ENCODE measurements at regions not wholly inside any gene's neighbourhood (a gene's known extent, or its start where the extent isn't known, plus 50 kb on each side); places are given as distances from the start of the nearest gene placed in this dataset.

DNA sequence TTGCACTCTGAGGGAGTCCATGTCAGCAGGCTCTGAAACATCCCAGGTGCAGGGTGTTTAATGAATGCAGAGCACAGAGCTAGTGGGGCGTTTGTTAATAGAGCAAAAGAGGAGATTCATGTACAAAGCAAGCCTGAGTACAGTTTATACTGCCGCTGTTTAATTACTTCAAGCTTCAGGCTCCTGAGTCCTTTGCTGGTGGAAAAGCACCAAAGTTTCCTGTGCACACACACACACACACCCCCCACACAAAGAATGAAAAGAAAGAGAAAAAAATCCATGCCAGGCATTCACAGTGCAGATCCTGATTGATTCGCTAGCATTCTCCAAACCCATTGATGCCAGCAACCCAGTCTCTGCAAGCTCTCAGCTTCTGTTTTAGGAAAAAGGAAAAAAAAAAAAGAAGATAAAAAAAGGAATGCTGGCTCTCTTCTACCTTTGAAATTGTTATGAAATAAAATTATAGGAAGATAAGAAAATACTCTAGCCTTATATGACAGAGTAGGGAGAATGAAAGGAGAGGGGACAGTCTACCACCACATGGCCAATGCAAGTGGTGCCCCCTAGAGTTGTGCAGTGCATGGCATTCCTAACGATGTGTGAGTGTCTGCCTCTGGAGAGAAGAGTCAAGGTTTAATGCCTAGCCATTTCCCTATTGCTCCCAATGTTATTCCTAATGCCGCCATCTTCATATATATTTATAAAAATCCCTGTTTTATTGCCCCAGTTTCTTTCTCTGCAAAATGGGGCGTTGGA is 216.5 kb downstream of the TMEM114 start:
- DNase-seq = no peak
- intact Hi-C loops (cut with DNase I) = no loop called here
- no peaks in the 10 kb centered on the region for H3K4me1 ChIP-seq (replicated peaks in 1 of 2)
- no peak overlapping the region for H3K27ac ChIP-seq
- WGBS, 4 donors = 60 to 67% (median 63%) methylated on average over 6 of the region's 6 CpGs
- no peak overlapping the region for H3K4me3 ChIP-seq
- no peaks in the 10 kb centered on the region for H3K36me3 ChIP-seq (replicated peaks in 1 of 2)
- no peaks in the 10 kb centered on the region for H3K27me3 ChIP-seq
- no peaks in the 10 kb centered on the region for H3K9me3 ChIP-seq (replicated peaks in 1 of 3)
- TF ChIP-seq POLR2A (IDR thresholded peaks at IDR 0.05) = no peak
- TF ChIP-seq, protein P1, sequence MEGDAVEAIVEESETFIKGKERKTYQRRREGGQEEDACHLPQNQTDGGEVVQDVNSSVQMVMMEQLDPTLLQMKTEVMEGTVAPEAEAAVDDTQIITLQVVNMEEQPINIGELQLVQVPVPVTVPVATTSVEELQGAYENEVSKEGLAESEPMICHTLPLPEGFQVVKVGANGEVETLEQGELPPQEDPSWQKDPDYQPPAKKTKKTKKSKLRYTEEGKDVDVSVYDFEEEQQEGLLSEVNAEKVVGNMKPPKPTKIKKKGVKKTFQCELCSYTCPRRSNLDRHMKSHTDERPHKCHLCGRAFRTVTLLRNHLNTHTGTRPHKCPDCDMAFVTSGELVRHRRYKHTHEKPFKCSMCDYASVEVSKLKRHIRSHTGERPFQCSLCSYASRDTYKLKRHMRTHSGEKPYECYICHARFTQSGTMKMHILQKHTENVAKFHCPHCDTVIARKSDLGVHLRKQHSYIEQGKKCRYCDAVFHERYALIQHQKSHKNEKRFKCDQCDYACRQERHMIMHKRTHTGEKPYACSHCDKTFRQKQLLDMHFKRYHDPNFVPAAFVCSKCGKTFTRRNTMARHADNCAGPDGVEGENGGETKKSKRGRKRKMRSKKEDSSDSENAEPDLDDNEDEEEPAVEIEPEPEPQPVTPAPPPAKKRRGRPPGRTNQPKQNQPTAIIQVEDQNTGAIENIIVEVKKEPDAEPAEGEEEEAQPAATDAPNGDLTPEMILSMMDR (IDR thresholded peaks at IDR 0.05) = no peak

DNA sequence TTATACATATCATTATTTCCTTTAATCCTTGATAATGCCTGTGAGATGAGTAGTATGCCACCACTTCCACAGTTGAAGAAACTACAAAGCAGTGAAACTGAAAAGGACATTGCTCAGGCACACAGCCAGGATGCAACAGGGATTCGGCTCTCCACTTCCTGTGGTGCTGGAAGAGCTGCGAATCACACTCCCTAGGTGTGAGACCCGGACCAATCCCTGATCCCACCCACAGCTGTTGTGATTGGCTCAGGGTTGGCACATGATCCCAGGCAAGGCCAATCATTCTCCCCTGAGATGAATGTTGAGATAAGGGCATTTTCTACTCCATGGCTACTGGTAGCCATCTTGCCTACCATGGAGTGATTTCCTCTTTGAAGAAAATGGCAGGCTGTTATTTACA is 218.2 kb downstream of the TMEM114 start:
- no peaks in the 10 kb centered on the region for H3K27me3 ChIP-seq
- H3K9me3 ChIP-seq (replicated peaks in 1 of 3) = no peaks in the 10 kb centered on the region
- no peaks in the 10 kb centered on the region for H3K36me3 ChIP-seq (replicated peaks in 1 of 2)
- TF ChIP-seq POLR2A (IDR thresholded peaks at IDR 0.05) = no peak
- TF ChIP-seq, protein P1 (IDR thresholded peaks at IDR 0.05) = no peak
- H3K4me3 ChIP-seq = no peak overlapping the region
- WGBS, 4 donors = 73 to 81% (median 80%) methylated on average over 3 of the region's 3 CpGs
- no peaks in the 10 kb centered on the region for H3K4me1 ChIP-seq (replicated peaks in 1 of 2)
- DNase-seq = no peak
- H3K27ac ChIP-seq = no peak overlapping the region
- intact Hi-C loops (cut with DNase I) = no loop called here

DNA sequence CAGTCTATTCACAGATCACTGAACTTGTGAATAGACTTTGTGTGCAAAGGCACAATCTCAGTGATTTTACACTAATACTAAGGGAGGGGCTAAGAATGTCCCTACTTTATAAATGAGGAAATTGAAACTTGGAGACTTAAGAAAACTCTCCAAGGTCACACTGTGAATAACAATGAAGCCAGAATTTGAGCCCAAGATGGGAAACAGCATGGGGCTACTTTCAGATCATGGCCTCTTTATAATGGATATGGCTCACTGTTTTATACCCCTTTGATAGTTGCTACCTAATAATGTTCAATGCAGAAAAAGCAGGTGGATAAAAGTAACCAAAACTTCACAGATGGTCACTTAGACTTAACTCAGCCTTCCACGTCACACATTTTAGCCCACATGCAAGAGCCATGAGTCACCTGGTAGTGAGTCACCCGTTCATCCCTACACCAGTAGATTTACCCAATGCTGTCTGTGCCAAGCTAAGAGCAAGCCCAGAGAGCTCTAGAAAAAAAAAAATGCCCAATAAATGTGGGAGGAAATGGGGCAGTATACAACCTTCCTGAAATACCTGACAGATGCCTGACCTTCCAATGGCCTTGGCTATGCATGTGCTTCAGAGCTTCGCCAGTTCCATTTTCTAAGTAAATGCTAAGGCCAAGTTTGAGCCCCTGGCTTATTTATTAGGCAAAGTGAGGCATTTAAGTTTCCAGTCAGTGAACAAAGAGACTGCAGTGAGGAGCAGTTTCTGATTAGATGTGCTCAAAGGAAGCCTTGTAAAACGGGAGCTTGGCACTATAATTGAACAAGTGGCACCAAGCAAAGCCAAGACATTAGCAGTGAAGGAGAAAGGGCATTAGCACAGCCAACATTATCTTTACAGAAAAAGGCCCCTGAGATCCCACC is 219.7 kb downstream of the TMEM114 start:
- TF ChIP-seq POLR2A (IDR thresholded peaks at IDR 0.05) = no peak
- TF ChIP-seq, protein P1 (IDR thresholded peaks at IDR 0.05) = no peak
- no peaks in the 10 kb centered on the region for H3K4me1 ChIP-seq (replicated peaks in 1 of 2)
- DNase-seq = peak in 4 of 7 donors; percentile 19 to 38 (median 24)
- no peaks in the 10 kb centered on the region for H3K27me3 ChIP-seq
- intact Hi-C loops (cut with DNase I) = no loop called here
- no peak overlapping the region for H3K4me3 ChIP-seq
- H3K9me3 ChIP-seq (replicated peaks in 1 of 3) = no peaks in the 10 kb centered on the region
- no peaks in the 10 kb centered on the region for H3K36me3 ChIP-seq (replicated peaks in 1 of 2)
- 40 to 47% (median 43%) methylated on average over 4 of the region's 4 CpGs for WGBS, 4 donors
- no peak overlapping the region for H3K27ac ChIP-seq

DNA sequence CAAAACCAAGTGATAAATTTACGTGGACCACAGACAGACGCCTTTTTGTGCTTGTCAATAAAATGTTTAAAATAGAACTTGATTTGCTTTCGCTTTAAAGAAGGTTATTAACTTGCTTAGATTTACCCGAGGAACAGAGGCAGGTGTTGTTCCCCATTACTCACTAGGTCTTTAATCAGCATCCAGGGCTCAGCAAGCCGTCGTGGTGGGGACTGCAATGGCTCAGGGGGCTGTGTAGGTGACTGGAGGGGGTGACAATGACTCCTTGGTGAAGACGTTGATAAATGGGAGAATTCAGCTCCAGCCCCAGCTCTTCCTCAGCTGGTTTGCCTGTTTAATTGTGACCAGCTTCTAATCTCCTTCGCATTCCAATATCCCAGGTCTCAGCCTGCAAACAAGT is 231.4 kb downstream of the TMEM114 start:
- TF ChIP-seq, protein P1 (IDR thresholded peaks at IDR 0.05) = no peak
- no peak for TF ChIP-seq POLR2A (IDR thresholded peaks at IDR 0.05)
- 56 to 61% (median 59%) methylated on average over 8 of the region's 8 CpGs for WGBS, 4 donors
- Histone ChIP-seq H3K4me3 (no peak overlapping the region), H3K4me1 (replicated peaks in 1 of 2) (no peaks in the 10 kb centered on the region), H3K36me3 (replicated peaks in 1 of 2) (no peaks in the 10 kb centered on the region), H3K27me3 (no peaks in the 10 kb centered on the region), H3K27ac (no peak overlapping the region), H3K9me3 (replicated peaks in 1 of 3) (no peaks in the 10 kb centered on the region)
- DNase-seq = no peak
- intact Hi-C loops (cut with DNase I) = no loop called here

Measured in adrenal gland (tissue), 9 donors.